Gastroesophageal sphincter (tissue), 3 donors: ENCODE measurements at regions not wholly inside any gene's neighbourhood (a gene's known extent, or its start where the extent isn't known, plus 50 kb on each side); places are given as distances from the start of the nearest gene placed in this dataset.

ENCODE experiments used
- CTCF ChIP-seq, 4 experiments: fragments of 200-600 bp in 2 of 4; fragments of 450-650 bp in 2 of 4; sonication (generic) in 1 of 4; IDR thresholded peaks; one replicate each; pipeline ENCODE4 v1.5.1; 2017 to 2019; ENCODE audit warnings: antibody characterized with exemption in 4 of 4, mild to moderate bottlenecking in 2 of 4, moderate library complexity in 2 of 4
- POLR2A ChIP-seq, 2 donors: fragments of 450-650 bp; IDR thresholded peaks; one replicate each; pipeline ENCODE4 v1.6.1; 2017; ENCODE audit warnings: antibody characterized with exemption in 2 of 2, mild to moderate bottlenecking in 2 of 2, moderate library complexity in 1 of 2
- POLR2AphosphoS5 ChIP-seq: sonication (generic); formaldehyde crosslinking; IDR thresholded peaks from one replicate; pipeline ENCODE4 v1.6.1; 2017; ENCODE audit warnings: antibody characterized with exemption

GRCh38 chr20:57851025-57851682 is 141.3 kb upstream of the PMEPA1 start:
- TF ChIP-seq POLR2A (IDR thresholded peaks at IDR 0.05) (no peak), CTCF (IDR thresholded peaks at IDR 0.05) (no peak), POLR2AphosphoS5 (no peak)
